ENCODE measurements at regions not wholly inside any gene's neighbourhood (a gene's known extent, or its start where the extent isn't known, plus 50 kb on each side); places are given as distances from the start of the nearest gene placed in this dataset.

DNA sequence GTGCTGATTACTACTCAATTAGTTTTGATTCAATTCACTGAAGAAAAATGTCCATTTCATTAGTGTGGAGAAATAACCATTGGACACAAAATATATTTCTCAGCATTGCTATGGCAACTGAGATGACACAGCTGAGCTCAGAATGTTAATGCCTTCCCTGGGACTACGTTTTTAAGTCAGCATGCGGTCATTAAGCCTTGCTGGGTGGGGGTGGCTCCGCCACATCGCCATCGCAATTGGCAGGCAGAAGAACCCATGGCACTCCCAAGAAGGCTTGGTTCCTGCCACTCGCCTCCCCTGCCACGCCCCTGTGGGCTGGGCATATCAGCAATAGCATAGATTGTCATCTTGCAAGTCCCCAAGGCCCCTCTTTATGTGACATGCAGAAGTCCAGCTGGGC is 256.7 kb upstream of the CAMK1G start:
- Histone ChIP-seq H3K9me3 (ENCODE audit: control insufficient read depth, low read length) (no peaks in the 10 kb centered on the region), H3K27ac (ENCODE audit: low read length) (no peak overlapping the region), H3K27me3 (ENCODE audit: control insufficient read depth, insufficient read depth) (no peaks in the 10 kb centered on the region), H3K4me3 (ENCODE audit: low read length) (no peak overlapping the region), H3K4me1 (ENCODE audit: control insufficient read depth, insufficient read depth, low read length) (no peaks in the 10 kb centered on the region)
- DNase-seq: no peak
- ATAC-seq: no peak
- intact Hi-C loops (cut with DNase I): no loop called here
- 68% methylated on average over 7 of the region's 7 CpGs for WGBS

DNA sequence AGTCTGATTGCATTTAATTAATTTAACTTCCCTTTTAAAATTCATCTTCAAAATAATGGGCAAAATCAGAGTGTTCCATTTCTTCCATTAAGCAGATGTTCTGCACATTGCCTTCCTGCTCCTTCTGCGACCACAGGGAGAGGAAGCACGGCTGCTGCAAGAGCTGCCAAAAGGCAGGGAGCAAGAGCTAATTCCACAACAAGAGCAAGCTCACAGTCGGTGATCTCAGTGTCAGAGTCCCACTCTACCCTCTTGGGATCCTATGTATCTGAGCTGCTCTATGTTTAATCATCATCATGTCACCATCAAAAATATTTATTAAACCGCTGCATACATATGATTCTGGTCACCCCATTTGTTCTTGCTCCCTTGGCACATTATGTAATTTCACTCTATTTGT is 255.3 kb upstream of the CAMK1G start:
- no peaks in the 10 kb centered on the region for H3K4me1 ChIP-seq (ENCODE audit: control insufficient read depth, insufficient read depth, low read length)
- ATAC-seq (no peak), DNase-seq (no peak)
- H3K27me3 ChIP-seq (ENCODE audit: control insufficient read depth, insufficient read depth): peaks cover 3% of the 10 kb centered on the region
- H3K4me3 ChIP-seq (ENCODE audit: low read length): no peak overlapping the region
- H3K9me3 ChIP-seq (ENCODE audit: control insufficient read depth, low read length): no peaks in the 10 kb centered on the region
- H3K27ac ChIP-seq (ENCODE audit: low read length): no peak overlapping the region
- 36% methylated on average over 4 of the region's 4 CpGs for WGBS
- intact Hi-C loops (cut with DNase I): no loop called here

DNA sequence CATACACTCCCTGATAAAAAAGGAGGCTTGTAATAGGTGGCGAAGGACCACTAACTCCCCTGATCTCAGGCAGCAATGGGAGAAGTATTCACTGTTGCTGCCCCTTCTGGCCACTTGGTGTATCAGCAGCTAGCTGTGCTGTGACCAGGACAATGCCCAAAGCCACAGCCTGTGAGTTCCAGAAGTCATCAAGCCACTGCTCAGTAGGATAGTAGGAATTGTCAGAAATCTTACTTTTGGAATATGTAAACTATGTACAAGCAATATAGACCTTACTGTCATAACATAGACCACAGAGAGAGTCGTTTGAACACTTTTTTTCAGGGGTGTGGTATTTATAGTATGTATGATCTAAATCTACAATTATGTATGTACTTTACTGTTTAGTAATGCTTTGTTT is 248.3 kb upstream of the CAMK1G start:
- Histone ChIP-seq H3K4me1 (ENCODE audit: control insufficient read depth, insufficient read depth, low read length) (no peaks in the 10 kb centered on the region), H3K9me3 (ENCODE audit: control insufficient read depth, low read length) (no peaks in the 10 kb centered on the region), H3K4me3 (ENCODE audit: low read length) (no peak overlapping the region), H3K27me3 (ENCODE audit: control insufficient read depth, insufficient read depth) (peaks cover 3% of the 10 kb centered on the region), H3K27ac (ENCODE audit: low read length) (no peak overlapping the region)
- DNase-seq: no peak
- no peak for ATAC-seq
- intact Hi-C loops (cut with DNase I): no loop called here
- 35% methylated on average over 2 of the region's 2 CpGs for WGBS

DNA sequence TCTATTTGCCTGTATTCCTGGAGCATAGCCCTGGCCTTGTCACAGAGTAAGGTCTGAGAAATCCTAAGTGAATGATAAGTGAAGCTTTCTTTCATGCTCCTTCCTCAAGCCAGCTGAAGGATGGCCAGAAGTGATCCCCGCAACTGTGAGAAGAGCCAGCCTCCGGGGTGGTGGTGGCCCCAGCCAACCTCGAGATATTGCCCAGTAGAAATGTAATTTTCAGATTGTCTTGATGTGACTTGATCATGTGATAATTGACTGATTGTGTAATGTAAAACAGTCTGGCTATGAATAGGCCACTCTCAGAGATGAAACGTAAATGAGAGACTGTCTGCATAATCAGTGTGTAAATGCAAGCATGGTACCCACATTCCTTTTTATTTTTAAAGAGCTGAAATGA is 242.4 kb upstream of the CAMK1G start:
- Histone ChIP-seq H3K4me3 (ENCODE audit: low read length) (no peak overlapping the region), H3K4me1 (ENCODE audit: control insufficient read depth, insufficient read depth, low read length) (no peaks in the 10 kb centered on the region), H3K27ac (ENCODE audit: low read length) (no peak overlapping the region), H3K27me3 (ENCODE audit: control insufficient read depth, insufficient read depth) (no peaks in the 10 kb centered on the region), H3K9me3 (ENCODE audit: control insufficient read depth, low read length) (no peaks in the 10 kb centered on the region)
- 47% methylated on average over 4 of the region's 4 CpGs for WGBS
- ATAC-seq (no peak), DNase-seq (no peak)
- intact Hi-C loops (cut with DNase I): no loop called here

DNA sequence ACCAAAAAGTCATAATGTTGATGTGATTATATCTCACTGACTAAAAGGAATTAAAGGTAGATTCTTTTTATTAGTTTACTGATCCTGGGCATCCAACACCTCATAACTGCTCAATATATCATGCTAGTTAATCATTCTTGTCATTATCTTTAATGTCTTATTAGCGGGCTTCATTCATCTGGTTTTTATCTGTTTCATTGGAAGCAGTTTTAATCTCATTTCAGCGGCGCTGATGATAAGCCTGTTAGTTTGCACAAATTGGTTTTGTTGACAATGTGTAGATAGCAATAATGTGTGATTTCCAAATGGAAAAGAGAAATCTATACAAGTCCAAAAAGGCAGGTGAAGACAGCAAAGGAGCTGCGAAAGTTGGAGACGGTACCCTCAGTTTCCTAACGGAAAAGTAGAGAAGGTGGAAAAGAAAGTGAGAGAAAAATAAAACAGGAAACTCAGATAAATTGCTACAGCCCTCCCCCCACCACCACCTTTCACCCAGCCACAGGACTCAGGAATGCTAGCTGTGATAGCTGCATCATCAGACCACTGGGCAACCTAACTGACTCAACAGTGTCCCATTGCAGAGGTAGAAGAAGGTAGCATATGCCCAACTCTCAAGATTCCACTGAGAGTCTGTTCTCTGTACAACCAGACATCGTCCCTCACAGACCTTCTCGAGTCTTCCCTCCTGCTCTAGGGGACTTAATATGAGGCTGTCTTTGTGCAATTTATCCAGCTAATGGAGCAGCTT is 241.7 kb upstream of the CAMK1G start:
- 59% methylated on average over 8 of the region's 8 CpGs for WGBS
- no peaks in the 10 kb centered on the region for H3K27me3 ChIP-seq (ENCODE audit: control insufficient read depth, insufficient read depth)
- intact Hi-C loops (cut with DNase I): no loop called here
- H3K9me3 ChIP-seq (ENCODE audit: control insufficient read depth, low read length): no peaks in the 10 kb centered on the region
- ATAC-seq: no peak
- no peak overlapping the region for H3K27ac ChIP-seq (ENCODE audit: low read length)
- H3K4me3 ChIP-seq (ENCODE audit: low read length): no peak overlapping the region
- DNase-seq: no peak
- no peaks in the 10 kb centered on the region for H3K4me1 ChIP-seq (ENCODE audit: control insufficient read depth, insufficient read depth, low read length)

DNA sequence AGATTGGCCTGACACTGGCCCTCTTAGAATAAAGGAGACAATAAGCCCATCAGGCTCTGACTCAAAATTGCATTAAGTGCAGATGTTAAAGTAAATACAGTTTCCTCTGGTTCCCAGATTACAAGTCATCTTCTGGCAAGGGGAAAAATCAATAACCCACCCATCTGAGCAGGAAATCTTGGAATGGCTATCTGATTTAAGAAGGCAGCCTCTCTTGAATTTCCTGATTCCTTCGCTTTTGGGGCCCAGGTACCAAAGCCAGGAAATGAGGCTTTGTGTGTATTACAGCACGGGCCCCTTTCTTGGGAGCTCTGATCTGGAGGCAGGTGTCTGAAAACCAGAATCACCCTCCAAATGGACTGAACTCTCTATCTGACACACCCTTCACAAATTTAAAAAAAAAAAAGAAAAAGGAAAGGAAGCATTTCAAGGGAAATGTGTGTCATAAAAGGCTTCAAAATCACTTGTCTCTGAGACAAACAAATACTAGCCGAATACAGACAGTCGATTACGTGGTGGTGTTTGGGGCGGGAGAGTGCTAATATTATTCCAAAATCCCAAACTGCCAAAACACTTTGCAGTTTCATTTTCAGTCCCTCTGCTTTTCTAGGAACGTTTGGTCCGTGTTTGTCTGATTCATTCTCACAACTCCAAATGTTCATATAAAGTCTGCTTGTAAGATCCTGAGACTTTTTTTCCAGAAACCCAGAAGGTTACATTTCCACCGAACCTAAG is 240.9 kb upstream of the CAMK1G start:
- DNase-seq: no peak
- Histone ChIP-seq H3K4me3 (ENCODE audit: low read length) (no peak overlapping the region), H3K9me3 (ENCODE audit: control insufficient read depth, low read length) (no peaks in the 10 kb centered on the region), H3K27me3 (ENCODE audit: control insufficient read depth, insufficient read depth) (no peaks in the 10 kb centered on the region), H3K27ac (ENCODE audit: low read length) (no peak overlapping the region), H3K4me1 (ENCODE audit: control insufficient read depth, insufficient read depth, low read length) (no peaks in the 10 kb centered on the region)
- ATAC-seq: no peak
- intact Hi-C loops (cut with DNase I): no loop called here
- WGBS: 70% methylated on average over 9 of the region's 9 CpGs

DNA sequence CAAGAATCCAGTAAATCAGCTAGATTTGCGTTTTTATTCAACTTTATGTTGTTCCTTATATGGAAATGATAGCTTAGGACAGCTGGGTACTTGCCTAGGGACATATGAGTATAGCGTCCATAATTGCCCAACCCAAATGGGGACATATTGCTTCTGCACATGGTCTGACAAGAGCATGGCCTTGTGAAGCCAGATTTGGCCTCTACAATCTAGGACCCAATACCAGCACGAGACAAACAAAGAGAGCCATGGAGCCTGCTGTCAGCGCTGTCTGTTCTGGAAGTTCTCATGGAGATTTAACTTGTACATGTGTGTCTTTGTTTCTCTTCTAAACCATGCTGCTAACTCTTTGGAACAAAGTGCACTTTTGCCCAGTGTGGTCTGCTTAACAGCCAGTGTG is 240.0 kb upstream of the CAMK1G start:
- no peaks in the 10 kb centered on the region for H3K9me3 ChIP-seq (ENCODE audit: control insufficient read depth, low read length)
- ATAC-seq (no peak), DNase-seq (no peak)
- intact Hi-C loops (cut with DNase I): no loop called here
- no peak overlapping the region for H3K4me3 ChIP-seq (ENCODE audit: low read length)
- no peaks in the 10 kb centered on the region for H3K27me3 ChIP-seq (ENCODE audit: control insufficient read depth, insufficient read depth)
- no peak overlapping the region for H3K27ac ChIP-seq (ENCODE audit: low read length)
- 74% methylated on average over 4 of the region's 4 CpGs for WGBS
- H3K4me1 ChIP-seq (ENCODE audit: control insufficient read depth, insufficient read depth, low read length): no peaks in the 10 kb centered on the region

DNA sequence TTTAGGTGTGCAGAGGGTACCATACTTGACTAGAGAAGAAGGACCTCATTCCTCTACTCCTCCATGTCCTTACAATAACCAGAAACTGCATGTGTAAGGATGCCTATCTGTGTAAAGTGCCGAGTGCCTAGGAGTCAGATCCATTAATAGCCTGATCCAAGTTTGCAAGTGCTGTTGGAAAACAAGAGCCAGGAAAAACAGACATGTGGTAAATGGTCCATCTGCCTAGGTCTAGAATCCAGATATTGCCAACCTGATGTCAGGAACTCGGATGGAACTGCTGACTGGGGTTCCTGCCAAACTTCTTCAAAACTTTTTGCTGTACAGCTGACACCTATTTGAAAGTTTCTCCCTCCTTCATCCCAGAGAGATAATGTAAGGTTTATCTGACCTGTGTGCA is 239.4 kb upstream of the CAMK1G start:
- H3K27ac ChIP-seq (ENCODE audit: low read length): no peak overlapping the region
- no peaks in the 10 kb centered on the region for H3K27me3 ChIP-seq (ENCODE audit: control insufficient read depth, insufficient read depth)
- H3K9me3 ChIP-seq (ENCODE audit: control insufficient read depth, low read length): no peaks in the 10 kb centered on the region
- no peak for DNase-seq
- WGBS: 47% methylated on average over 2 of the region's 2 CpGs
- ATAC-seq: no peak
- no peaks in the 10 kb centered on the region for H3K4me1 ChIP-seq (ENCODE audit: control insufficient read depth, insufficient read depth, low read length)
- no peak overlapping the region for H3K4me3 ChIP-seq (ENCODE audit: low read length)
- intact Hi-C loops (cut with DNase I): no loop called here

DNA sequence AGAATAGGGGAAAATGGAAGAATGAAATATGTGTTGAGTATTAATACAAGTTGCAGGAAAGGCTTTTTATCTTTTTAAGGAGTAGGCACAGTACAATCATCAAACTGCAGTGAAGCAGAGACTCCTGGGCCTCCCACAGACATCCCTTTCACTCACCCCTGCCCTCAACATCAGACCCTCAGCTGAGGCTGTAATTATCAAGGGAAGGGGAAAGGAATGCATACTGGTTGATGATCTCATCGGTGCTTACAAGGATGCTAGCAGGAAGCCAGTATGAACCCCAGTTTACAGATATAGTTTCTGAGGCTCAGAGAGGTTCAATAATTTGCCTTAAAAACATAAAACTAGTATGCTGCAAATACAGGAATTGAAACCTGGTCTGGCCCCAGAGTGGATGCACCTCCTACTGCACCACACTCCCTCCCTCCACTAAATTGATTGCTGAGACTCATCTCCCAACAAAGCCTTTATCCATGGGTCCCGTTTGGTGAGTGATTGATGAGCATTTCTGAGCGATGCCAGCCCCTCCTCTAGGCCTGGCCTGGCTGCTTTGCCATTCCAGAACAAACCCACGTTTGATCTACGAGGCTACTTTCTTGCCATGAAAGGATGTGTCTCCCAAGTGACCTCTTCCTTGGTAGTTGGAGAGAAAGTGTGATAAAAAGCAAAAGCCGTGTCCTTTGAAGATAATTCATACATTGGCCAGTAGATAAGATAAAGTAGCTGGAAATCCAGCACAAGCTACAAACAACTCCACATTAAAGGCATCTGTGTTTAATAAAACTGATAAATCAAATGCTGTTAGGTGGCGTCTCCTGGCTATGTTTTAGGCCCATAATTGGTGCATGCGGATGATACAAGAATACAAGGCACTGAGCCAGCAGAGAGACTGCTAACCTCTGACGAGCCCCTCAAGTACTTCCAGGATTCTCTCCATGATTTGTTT is 233.9 kb upstream of the CAMK1G start:
- Histone ChIP-seq H3K27ac (ENCODE audit: low read length) (no peak overlapping the region), H3K4me1 (ENCODE audit: control insufficient read depth, insufficient read depth, low read length) (no peaks in the 10 kb centered on the region), H3K9me3 (ENCODE audit: control insufficient read depth, low read length) (no peaks in the 10 kb centered on the region), H3K27me3 (ENCODE audit: control insufficient read depth, insufficient read depth) (no peaks in the 10 kb centered on the region), H3K4me3 (ENCODE audit: low read length) (no peak overlapping the region)
- no peak for ATAC-seq
- WGBS: 46% methylated on average over 9 of the region's 9 CpGs
- DNase-seq: no peak
- intact Hi-C loops (cut with DNase I): no loop called here

DNA sequence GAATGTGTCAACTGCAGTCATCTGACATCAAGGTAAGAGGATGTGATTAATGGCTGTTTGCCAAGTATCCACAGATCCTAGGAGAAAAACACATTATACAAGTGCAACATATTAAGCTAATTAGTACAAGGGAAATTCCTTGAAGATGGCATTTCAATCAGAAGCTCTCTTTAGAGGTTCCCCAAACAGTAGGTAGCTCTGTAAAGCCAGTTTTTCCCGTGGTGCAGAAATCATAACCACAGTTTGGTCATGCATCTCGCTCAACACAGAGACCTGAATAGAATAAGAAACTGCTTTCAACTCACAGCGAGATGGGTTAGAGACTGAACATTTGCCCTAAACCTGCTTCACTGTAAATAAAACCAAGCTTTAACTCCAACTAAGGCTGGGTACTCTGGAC is 230.5 kb upstream of the CAMK1G start:
- ATAC-seq (no peak), DNase-seq (no peak)
- Histone ChIP-seq H3K27ac (ENCODE audit: low read length) (no peak overlapping the region), H3K9me3 (ENCODE audit: control insufficient read depth, low read length) (no peaks in the 10 kb centered on the region), H3K4me1 (ENCODE audit: control insufficient read depth, insufficient read depth, low read length) (no peaks in the 10 kb centered on the region), H3K27me3 (ENCODE audit: control insufficient read depth, insufficient read depth) (no peaks in the 10 kb centered on the region), H3K4me3 (ENCODE audit: low read length) (no peak overlapping the region)
- WGBS: 84% methylated on average over 3 of the region's 3 CpGs
- intact Hi-C loops (cut with DNase I): no loop called here
